AG04450 (cell line): ENCODE measurements at regions not wholly inside any gene's neighbourhood (a gene's known extent, or its start where the extent isn't known, plus 50 kb on each side); places are given as distances from the start of the nearest gene placed in this dataset.

Experiments used
- CTCF ChIA-PET: fragments of 300-600, 350-600 bp; formaldehyde crosslinking; extraction: SDS; loops from one replicate; lab custom pipeline; 2022; ENCODE audit warnings: antibody characterized with exemption, inconsistent platforms; lab: Charles Lee
- POLR2A ChIA-PET: fragments of 350-600 bp; formaldehyde crosslinking; extraction: SDS; loops from one replicate; lab custom pipeline; 2021; ENCODE audit warnings: antibody characterized with exemption, inconsistent platforms; lab: Yijun Ruan, JAX
- DNase-seq: peaks from one replicate; pipeline ENCODE4 v3.0.0-alpha.2; 2011; ENCODE audit warnings: low read depth, low spot score
- H3K27ac ChIP-seq: one replicate; pipeline ENCODE4 v1.5.1; 2012; ENCODE audit warnings: low read depth, low read length, control low read depth
- H3K27me3 ChIP-seq: one replicate; pipeline ENCODE4 v1.6.0; 2012; ENCODE audit warnings: low read length; ENCODE audit not compliant: control insufficient read depth, insufficient read depth
- H3K4me3 ChIP-seq: 2 replicates; pipeline ENCODE4 v1.5.1; 2011; ENCODE audit warnings: mild to moderate bottlenecking, low read depth, low read length, control low read depth
- H3K9me3 ChIP-seq: 2 replicates; pipeline ENCODE4 v1.5.1; 2012; ENCODE audit warnings: low read length; ENCODE audit not compliant: control insufficient read depth, insufficient read depth
- TF ChIP-seq, protein P1 (sequence below): IDR thresholded peaks from 2 replicates; pipeline ENCODE4 v1.5.1; 2011; ENCODE audit warnings: low read depth, low read length, control low read depth, inconsistent platforms

DNA sequence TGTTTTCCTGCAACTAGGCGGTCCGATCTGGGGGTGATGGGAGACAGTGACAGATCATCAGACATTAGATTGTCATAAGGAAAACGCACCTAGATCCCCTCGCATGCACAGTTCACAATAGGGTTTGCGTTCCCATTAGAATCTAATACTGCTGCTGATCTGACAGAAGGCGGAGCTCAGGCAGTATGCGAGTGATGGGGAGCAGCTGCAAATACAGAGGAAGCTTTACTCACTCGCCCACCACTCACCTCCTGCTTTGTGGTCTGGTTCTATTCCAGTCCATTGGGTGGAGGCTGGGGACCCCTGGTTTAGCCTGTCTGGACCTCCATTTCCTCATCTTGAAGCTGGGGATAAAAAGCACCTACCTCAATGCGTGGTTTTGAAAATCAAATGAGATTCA is 437.5 kb upstream of the PROK2 start:
- no peak overlapping the region for H3K27ac ChIP-seq
- H3K27me3 ChIP-seq = peaks cover under 1% of the 10 kb centered on the region
- CTCF ChIA-PET = no interaction called here
- no peak overlapping the region for H3K4me3 ChIP-seq
- POLR2A ChIA-PET = no interaction called here
- TF ChIP-seq, protein P1, sequence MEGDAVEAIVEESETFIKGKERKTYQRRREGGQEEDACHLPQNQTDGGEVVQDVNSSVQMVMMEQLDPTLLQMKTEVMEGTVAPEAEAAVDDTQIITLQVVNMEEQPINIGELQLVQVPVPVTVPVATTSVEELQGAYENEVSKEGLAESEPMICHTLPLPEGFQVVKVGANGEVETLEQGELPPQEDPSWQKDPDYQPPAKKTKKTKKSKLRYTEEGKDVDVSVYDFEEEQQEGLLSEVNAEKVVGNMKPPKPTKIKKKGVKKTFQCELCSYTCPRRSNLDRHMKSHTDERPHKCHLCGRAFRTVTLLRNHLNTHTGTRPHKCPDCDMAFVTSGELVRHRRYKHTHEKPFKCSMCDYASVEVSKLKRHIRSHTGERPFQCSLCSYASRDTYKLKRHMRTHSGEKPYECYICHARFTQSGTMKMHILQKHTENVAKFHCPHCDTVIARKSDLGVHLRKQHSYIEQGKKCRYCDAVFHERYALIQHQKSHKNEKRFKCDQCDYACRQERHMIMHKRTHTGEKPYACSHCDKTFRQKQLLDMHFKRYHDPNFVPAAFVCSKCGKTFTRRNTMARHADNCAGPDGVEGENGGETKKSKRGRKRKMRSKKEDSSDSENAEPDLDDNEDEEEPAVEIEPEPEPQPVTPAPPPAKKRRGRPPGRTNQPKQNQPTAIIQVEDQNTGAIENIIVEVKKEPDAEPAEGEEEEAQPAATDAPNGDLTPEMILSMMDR = no peak
- no peak for DNase-seq
- H3K9me3 ChIP-seq = no peaks in the 10 kb centered on the region; the same call in 1 of the 2 replicates

DNA sequence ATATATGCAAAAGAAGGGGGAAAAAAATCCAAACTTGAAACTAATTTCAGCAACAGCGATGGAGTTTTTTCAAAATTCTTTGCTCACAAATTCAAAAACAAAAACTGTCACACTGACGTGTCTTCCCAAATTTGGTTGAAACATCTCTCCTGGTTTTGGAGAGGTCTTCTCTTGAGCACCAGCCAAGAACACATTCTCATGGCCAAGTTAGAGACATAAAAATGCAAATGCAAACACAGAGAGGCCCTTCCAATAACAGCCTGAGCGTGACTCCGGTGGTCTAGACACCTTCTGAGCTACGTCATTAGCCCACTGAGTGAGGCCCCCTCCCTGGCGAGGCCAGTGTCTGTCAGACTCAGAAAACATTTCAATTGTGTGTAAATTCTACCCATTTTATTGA is 436.0 kb upstream of the PROK2 start:
- TF ChIP-seq, protein P1 = no peak
- no peak for DNase-seq

DNA sequence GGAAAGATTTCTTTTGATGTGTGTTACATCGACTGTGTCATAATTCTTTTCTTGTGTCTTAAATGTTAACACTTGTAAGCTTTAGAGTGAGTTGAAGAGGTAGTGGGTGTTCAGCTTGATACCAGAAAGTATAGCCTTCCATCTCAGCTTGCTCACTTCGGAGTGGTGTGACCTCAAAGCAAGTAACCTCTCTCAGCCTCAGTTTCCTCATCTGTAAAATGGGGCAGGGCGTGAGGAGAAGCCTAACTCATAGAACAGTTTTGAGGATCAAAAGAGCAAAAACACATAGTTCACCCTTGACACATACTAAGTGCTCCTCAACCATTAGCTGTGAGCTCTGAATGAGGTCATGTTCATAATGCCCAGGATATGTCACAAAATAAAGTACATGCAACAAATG is 434.8 kb upstream of the PROK2 start:
- Histone ChIP-seq H3K4me3 (no peak overlapping the region), H3K27me3 (no peaks in the 10 kb centered on the region), H3K27ac (no peak overlapping the region), H3K9me3 (no peaks in the 10 kb centered on the region)
- DNase-seq = no peak
- CTCF ChIA-PET = no interaction called here
- TF ChIP-seq, protein P1 = no peak
- POLR2A ChIA-PET = no interaction called here

More for the DNA sequence above, 436.0 kb upstream of the PROK2 start:
- no peak overlapping the region for H3K27ac ChIP-seq
- ChIA-PET CTCF (no interaction called here), POLR2A (no interaction called here)
- no peak overlapping the region for H3K4me3 ChIP-seq
- no peaks in the 10 kb centered on the region for H3K9me3 ChIP-seq
- H3K27me3 ChIP-seq = no peaks in the 10 kb centered on the region

DNA sequence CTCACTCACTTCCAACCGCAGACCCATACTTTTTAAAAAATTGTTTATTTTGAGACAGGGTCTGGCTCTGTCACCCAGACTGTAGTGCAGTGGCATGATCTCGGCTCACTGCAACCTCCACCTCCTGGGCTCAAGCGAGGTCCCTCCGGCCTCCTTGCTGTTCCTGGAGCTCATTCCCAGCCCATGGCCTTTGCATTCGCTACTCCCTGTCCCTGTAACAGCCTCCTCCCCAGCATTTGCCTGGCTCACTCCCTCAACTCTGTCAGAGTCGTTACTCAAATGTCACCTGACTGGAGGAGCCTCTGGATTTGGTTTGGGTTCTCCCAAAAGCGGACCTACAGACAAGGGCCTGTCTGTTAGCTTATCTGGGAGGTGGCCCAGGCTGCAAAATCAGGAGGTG is 432.6 kb upstream of the PROK2 start:
- Histone ChIP-seq H3K27ac (no peak overlapping the region), H3K27me3 (no peaks in the 10 kb centered on the region), H3K4me3 (no peak overlapping the region), H3K9me3 (no peaks in the 10 kb centered on the region)
- CTCF ChIA-PET = no interaction called here
- TF ChIP-seq, protein P1 = no peak
- POLR2A ChIA-PET = no interaction called here
- DNase-seq = no peak

DNA sequence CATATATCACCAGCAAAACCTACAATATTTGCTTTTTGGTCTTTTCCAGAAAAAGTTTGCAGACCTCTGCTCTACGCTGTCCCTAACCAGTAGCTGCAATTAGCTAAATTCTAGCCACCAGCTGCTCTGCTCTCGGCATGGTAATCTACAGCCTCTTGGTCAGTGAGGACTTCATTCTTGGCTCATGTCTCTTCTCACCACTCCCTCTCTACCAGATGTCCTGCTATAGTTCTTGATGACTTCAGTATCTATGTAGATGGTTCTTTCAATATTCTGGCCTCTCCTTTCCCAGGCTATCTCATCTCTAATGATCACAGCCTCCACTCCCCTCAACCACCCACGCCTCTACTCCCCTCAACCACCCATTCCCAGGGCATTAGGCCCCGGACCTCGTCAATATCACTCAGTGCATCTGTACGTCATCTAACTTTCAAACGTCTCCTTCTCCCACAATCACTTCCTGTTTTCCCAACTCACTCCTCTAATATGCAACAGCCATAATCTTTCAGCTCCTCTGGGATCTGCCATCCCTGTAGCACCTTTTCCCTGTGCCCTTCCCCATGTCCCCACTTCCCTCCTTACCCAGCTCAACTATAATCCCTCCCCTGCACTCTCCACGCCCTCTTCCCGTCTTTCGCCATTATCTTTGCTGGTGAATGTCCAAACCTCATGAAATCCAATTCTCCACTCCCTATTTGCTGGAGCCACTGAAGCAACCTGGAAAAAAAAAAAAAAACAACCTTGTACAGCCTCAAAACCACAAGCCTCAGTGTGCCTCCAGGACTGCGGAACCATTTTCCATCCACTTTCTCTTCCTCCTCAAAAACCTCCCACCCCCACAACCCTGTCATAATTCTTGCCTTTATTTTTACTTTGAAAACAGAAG is 429.4 kb upstream of the PROK2 start:
- no peak overlapping the region for H3K27ac ChIP-seq
- no peak overlapping the region for H3K4me3 ChIP-seq
- no peak for DNase-seq
- H3K27me3 ChIP-seq = peaks cover 2% of the 10 kb centered on the region
- TF ChIP-seq, protein P1 = no peak
- ChIA-PET POLR2A (no interaction called here), CTCF (interaction anchor here (0.5 kb wide), 1 partner anchor 175 kb away, joined by 3 read pairs; no protein-coding TSS in a partner anchor)
- H3K9me3 ChIP-seq = no peaks in the 10 kb centered on the region
